ENCODE measurements at regions not wholly inside any gene's neighbourhood (a gene's known extent, or its start where the extent isn't known, plus 50 kb on each side); places are given as distances from the start of the nearest gene placed in this dataset.

GRCh38 chr22:48440176-48440575, 1387.5 kb downstream of the BRD1 start:
- no peak overlapping the region for H3K27ac ChIP-seq
- TF ChIP-seq CTCF (IDR thresholded peaks at IDR 0.05) = no peak
- TF ChIP-seq ZFX (IDR thresholded peaks at IDR 0.05; ENCODE audit: borderline replicate concordance) = no peak

DNA sequence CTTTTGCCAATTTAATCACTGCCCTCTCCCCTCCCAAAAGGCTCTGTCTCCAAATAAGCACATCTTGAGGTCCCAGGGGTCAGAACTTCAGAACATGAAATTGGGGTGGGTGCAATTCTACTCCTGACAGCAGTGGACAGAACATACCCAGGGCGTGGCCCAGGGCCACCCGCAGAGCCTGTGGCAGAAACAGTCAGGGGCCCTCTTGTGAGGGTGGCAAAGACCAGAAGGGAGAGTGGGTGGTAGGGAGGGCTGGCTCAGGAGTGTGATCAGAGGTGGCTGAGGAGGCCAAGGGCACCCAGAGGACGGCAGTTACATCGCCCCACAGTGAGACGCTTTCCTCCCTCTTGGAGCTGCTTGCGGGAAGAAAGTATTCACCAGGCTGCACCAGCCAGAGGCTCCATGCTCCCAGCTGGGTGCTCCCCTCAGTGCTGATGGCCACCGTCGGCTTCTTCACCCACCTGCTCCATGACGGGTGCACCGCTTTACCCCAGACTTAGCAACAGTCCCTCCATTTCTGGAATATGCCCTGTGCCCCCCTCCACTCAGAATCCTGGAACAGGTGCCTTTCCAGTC, 1388.0 kb downstream of the BRD1 start:
- TF ChIP-seq CTCF (IDR thresholded peaks at IDR 0.05) (no peak), ZFX (IDR thresholded peaks at IDR 0.05; ENCODE audit: borderline replicate concordance) (no peak)
- no peak overlapping the region for H3K27ac ChIP-seq

GRCh38 chr22:48438800-48439559, 1388.7 kb downstream of the BRD1 start:
- TF ChIP-seq CTCF (IDR thresholded peaks at IDR 0.05) (no peak), ZFX (IDR thresholded peaks at IDR 0.05; ENCODE audit: borderline replicate concordance) (no peak)

GRCh38 chr22:48438096-48438495, 1389.6 kb downstream of the BRD1 start:
- no peak overlapping the region for H3K27ac ChIP-seq
- TF ChIP-seq CTCF (IDR thresholded peaks at IDR 0.05) (no peak), ZFX (IDR thresholded peaks at IDR 0.05; ENCODE audit: borderline replicate concordance) (no peak)

More at GRCh38 chr22:48438800-48439559, 1388.7 kb downstream of the BRD1 start:
- H3K27ac ChIP-seq = no peak overlapping the region

GRCh38 chr22:48436201-48436931, 1391.3 kb downstream of the BRD1 start:
- TF ChIP-seq ZFX (IDR thresholded peaks at IDR 0.05; ENCODE audit: borderline replicate concordance) = no peak
- no peak overlapping the region for H3K27ac ChIP-seq

DNA sequence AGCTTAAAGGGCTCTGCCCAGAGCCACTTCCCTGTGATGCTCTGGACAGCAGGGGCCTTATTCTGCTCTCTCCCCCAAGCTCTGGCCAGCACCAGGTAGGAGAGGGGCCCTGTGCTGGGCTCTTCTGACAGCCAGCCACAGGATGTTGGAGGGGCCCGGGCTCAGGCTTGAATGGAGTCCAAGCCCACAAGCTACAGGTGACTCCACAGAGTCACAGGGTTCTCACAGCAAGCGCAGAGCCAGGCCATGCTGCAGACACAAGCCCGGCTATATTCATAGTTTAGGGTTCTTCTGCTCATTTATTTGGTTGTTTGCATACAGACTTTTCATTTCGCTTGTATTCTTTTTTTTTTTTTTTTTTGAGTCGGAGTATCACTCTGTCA, 1392.8 kb downstream of the BRD1 start:
- H3K27ac ChIP-seq = no peak overlapping the region
- no peak for TF ChIP-seq ZFX (IDR thresholded peaks at IDR 0.05; ENCODE audit: borderline replicate concordance)
- TF ChIP-seq CTCF (IDR thresholded peaks at IDR 0.05) = no peak

- H3K27ac ChIP-seq = no peak overlapping the region
- no peak for TF ChIP-seq CTCF (IDR thresholded peaks at IDR 0.05)
- TF ChIP-seq ZFX (IDR thresholded peaks at IDR 0.05; ENCODE audit: borderline replicate concordance) = no peak
Measured at GRCh38 chr22:48434156-48434867, 1393.4 kb downstream of the BRD1 start.
